Hepatocyte (in vitro differentiated cells): ENCODE measurements at regions not wholly inside any gene's neighbourhood (a gene's known extent, or its start where the extent isn't known, plus 50 kb on each side); places are given as distances from the start of the nearest gene placed in this dataset.

Source experiments
- CTCF ChIP-seq: fragments of 200-600 bp; sonication (generic); IDR thresholded peaks from 2 replicates; pipeline ENCODE4 v1.5.1; 2016; ENCODE audit warnings: antibody characterized with exemption, mild to moderate bottlenecking; ENCODE audit not compliant: poor library complexity
- EZH2 ChIP-seq: fragments of 200-600 bp; sonication (generic); IDR thresholded peaks from 2 replicates; pipeline ENCODE4 v1.6.1; 2016; ENCODE audit warnings: antibody characterized with exemption, mild to moderate bottlenecking, borderline replicate concordance

- TF ChIP-seq CTCF (no peak), EZH2 (no peak)
Observed at GRCh38 chr7:1298051-1298930, 65.6 kb downstream of the UNCX start.
